Left renal cortex interstitium (tissue), 4 donors: ENCODE measurements at regions not wholly inside any gene's neighbourhood (a gene's known extent, or its start where the extent isn't known, plus 50 kb on each side); places are given as distances from the start of the nearest gene placed in this dataset.
"Not testable (repeated sequence)": the region's sequence is repeated elsewhere in the genome, so short reads cannot be mapped to it uniquely, and the experiment has no call there.

Experiments
- DNase-seq, 4 donors: peaks; one replicate each; pipeline ENCODE4 v3.0.0-alpha.2; 2013; ENCODE audit warnings: low read depth in 4 of 4, low spot score in 2 of 4, missing footprints in 1 of 4

DNA sequence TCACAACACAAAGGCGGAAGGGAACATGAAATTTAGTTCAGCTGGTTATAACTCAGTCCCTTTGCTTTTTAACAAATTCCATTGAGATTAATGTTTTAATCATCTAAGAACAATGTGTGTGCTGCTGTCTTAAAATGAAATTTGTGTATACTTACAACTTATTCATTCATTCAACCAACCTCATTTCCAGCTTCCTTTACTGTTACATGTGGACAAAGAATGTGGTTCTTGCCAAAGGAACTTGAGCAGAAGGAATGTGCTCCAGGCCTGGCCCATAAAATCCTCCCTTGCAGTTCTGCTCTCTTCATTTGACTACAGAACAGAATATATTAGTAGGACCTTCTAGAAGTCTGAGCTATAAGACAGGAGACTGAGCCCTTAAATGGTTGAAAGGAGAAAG lies 176.8 kb upstream of the GLRA2 start:
- no peak for DNase-seq

DNA sequence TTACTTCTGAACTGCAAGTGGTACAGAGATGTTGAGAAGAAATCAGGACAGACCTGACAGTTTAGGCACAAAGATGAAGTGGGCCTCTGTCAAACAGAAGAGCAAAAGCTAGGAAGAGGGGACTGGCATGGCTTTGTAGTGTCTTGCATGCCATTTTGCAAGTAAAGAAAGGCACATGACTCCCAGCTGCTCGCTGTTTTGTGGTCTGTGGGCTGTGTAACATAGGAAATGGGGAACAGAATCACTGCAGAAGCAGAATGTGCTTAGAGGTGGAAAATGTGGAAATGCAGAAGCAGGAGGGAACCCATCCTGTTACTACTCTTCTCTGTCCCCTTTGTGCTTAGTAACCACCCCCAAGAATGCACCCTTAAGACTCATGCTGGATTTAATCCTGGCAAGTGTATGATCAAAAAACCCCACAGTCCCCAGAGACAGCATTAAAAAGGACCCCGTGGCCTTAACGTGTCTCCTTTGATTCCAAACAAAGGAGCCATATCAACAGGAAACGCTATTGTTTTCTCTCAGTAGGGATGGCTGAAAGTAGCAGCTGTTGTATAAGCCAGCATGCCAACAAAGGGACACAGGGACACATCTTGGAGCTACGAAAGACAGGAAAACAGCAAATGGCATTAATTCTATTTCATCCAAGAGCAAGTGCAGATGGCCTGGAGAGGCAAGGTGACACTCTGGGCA lies 177.6 kb upstream of the GLRA2 start:
- DNase-seq = no peak

DNA sequence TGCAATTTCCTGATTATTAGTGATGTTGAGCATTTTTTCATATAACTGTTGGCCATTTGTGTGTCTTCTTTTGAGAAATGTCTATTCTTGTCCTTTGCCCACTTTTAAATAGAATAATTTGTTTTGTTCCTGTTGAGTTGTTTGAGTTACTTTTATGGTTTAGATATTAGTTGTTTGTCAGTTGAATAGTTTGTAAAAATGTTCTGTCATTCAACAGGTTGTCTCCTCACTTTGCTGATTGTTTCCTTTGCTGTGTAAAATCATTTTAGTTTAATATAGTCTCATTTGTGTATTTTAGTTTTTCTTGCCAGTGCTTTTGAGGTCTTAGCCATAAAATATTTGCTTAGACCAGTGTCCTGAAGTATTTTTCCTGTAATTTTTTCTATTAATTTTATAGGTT lies 181.8 kb upstream of the GLRA2 start:
- no peak for DNase-seq

DNA sequence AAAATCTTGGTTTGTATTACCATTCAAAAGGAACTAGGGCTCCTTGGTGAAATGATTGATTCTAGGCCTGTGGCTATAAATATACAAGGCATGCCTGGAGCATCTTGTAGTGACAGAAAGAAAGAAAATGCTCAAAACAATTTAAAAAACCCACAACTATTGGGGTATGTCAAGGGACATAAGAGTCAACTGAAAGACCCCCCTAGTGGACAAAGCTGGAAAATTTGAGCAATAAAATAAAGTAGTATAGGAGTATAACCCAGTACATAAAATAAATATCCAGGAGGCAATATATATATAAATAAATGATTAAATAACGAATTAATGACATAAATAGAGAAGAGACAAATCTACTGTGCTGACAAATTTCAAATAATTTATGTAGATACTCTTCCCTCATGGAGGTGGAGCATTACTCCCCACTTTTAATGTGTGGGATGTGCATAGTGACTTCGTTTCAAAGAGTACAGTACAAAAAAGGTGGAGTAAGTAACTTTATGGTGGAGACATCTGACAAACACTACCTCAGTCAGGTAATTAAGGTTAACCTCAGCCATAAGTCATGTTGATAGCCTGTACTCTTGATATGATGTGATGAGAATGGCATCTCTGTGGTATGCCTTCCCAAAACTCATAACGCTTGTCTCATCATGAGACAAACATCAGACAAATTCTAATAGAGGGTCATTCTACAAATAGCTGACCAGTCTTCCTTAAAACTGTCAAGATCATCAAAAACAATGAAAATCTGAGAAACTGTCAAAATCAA lies 185.0 kb upstream of the GLRA2 start:
- no peak for DNase-seq

DNA sequence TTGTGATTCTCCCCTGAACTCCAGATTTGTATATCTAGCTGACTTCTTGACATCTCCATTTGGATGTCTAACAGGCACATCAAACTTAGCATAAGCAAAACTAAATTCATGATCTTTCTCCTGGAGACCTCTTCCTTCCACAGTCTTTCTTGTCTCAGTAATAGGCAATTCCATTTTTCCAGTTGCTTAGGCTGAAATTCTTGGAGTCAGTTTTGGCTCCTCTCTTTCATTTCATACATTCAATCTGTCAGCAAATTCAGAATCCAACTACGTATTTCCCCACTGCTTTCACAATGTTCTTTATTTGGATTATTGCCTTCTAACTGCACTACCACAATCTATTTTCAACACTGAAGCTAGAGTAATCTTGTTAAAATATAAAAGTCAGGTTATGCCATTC lies 219.9 kb upstream of the GLRA2 start:
- DNase-seq = no peak

DNA sequence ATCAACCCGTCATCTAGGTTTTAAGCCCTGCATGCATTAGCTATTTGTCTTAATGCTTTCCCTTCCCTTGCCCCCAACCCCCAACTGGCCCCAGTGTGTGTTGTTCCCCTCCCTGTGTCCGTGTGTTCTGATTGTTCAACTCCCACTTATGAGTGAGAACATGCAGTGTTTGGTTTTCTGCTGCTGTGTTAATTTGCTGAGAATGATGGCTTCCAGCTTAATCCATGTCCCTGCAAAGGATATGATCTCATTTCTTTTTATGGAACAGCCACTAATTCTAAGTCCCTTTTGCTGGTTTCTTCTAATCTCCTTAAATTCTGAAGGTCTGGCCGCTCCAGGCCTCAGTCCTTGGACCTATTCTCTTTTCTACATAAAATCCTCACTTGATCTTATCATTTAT lies 220.4 kb upstream of the GLRA2 start:
- DNase-seq = not testable (repeated sequence)

DNA sequence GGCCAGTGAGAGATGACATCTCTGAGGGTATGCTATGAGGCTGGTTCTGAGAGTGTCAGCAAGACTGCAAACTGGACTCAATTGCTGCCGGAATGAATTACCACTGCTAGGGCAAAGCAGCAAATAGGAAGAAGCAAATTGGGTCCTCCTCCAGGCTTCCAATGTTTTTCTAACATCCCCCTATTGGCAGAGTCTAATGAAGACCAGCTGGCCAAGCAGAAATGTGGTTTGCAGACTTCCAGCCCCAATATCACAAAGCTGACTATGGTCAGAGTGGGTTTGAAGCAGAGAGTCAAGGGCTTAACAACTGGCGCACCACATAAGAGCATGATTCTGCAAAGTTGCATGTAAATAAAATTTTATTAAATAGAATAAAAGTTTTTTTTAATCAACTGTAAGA lies 225.4 kb upstream of the GLRA2 start:
- no peak for DNase-seq

DNA sequence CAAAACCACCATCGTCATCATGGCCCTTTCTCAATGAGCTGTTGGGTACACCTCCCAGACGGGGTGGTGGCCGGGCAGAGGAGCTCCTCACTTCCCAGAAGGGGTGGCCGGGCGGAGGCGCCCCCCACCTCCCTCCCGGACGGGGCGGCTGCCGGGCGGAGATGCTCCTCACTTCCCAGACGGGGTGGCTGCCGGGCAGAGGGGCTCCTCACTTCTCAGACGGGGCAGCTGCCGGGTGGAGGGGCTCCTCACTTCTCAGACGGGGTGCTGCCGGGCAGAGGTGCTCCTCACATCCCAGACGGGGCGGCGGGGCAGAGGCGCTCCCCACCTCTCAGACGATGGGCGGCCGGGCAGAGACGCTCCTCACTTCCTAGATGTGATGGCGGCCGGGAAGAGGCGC lies 226.8 kb upstream of the GLRA2 start:
- DNase-seq = not testable (repeated sequence)

DNA sequence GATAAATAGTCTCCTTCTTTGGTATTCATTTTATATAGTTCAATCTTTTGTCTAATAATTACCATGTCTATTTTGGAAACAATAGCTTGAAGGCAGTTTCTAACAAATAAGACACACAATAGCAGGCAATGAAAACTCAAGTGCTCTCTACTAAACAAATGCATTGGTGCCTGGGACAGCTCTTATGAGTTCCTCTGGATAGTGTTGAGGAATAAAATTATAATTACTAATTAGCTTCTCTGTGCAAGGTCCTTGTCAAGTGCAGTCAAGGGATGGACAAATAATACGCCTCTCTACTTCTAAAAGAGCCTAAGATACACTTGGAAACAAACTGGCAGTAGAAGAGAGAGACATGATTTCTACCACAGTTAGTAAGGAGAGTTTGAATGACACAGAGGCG lies 229.0 kb upstream of the GLRA2 start:
- DNase-seq = no peak

DNA sequence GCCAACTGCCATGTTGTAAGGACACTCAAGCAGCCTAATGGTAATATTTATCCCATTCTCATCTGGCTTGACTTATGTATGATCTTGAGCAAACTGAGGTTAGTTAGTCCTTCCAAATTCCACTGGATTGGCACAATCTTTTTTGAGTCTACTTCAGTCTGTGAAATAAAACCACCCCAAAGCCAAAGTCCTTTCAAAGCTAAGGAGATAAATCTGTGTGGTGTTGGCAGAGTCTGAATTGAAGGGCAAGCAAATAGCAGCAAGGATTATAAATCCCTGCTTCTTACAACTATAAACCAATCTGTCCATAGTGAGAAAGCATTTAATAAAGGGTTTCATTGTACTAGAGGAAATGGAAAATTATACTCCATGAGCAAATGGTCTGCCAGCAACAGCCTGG lies 233.9 kb upstream of the GLRA2 start:
- DNase-seq = no peak

DNA sequence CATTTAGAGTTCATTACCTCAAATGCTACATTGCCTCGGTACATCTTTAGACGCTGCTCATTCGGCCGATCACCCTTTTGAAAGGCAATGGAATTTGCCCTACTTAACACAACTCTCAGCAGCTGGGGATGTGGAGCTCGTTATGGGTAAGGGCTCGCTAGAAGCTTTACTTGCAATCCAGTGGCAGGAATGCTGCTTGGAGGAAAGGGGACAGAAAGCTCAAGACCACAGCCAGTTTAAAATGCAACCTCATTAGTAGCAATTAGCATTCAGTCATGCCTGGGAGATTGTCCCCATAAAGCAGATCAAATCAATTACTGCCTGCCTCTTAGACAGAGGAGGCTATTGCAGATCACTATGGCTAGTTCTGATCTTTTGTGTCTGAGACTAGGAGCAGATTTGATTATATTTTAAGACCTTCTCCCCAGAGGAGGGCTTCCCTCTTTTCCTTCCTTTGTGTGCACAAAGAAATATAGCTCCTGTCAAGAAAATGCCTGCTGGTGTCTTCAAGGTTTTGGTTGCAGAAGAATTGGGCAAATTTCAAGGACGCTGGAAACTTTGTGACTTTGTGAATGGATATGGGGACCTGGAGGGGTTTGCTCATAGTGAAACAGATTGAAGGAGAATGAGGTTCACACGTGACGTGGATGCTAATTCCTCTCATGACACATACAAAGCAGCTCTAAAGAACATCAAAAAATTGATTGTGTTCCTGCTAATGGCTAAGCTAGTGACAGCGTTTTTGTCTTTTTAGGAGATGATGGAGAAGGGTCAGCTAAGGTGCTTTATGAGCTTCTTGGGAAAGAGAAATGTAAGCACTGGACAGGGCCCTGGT lies 237.5 kb upstream of the GLRA2 start:
- DNase-seq = no peak

DNA sequence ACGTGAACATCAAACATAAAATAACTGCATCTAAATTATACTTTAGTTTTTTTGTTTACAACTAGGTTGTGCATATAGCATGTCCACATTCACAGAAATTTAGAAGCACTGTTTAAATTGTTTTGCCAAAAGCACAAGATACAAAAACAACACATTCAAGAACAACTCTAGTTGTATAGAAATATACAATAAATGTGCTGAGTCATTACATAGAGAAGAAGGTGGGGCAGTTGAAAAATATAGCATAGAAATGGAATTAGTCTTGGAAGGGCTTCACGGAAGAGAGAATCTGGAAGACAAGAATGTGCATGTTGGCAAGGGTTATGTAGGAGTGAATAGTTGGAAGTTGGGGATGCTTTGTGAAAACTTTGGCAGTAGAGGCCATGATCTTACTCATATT lies 239.0 kb upstream of the GLRA2 start:
- no peak for DNase-seq

DNA sequence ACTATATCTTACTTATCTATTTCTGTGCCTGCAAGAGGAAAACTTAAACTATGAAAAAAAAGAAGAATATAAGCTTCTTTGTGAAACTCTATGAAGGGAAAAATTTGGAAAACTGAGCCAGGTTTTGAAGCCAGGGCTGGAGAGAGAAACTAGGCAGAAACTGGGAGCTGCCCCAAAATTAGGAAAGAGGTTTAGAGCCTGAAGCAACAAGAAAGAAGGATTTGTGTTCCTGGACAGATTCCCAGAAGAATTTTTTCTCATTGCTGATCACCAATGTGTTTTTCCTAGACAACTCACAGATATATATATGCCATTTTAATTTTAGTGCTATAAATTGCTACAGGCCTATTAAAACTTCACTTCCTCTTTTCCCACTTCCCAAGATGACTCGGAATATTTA lies 245.0 kb upstream of the GEMIN8 start:
- no peak for DNase-seq

DNA sequence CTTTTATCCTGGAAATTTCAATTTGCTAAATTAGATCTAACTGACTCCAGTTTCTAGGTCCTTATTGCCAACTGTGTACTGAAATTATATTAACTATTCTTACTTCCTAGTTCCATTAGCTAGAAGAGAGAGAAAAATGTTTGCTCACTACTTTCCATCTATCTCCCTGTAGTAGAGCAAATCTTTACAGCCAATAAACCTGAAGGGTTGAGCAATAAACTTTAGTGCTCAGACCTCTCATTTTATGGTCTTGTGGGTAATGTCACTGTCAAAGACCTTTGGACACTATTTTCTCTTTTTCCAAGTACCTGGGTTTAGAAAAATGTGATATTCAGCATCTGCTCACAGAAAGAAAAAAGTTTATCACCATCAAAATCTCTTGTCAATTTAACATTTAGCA lies 237.5 kb upstream of the GEMIN8 start:
- DNase-seq = no peak

DNA sequence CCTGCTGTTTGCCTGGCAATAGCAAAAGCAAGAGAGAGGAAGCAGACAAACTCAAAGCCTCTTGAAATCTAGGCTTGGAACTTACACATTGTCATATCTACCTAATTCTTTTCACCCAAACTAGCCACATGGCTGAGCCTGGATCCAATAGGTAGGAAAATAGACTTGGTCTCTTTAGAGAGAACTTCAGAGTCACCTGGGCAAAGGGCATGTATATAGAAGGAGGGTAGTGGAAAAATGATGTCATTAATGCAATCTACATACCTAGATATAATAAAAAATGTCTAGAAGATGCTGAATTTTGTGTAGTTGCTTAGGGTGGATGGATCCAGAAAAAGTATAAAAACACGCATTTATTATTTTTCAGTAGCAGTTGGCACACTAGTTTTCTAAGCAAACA lies 237.0 kb upstream of the GEMIN8 start:
- DNase-seq = no peak

DNA sequence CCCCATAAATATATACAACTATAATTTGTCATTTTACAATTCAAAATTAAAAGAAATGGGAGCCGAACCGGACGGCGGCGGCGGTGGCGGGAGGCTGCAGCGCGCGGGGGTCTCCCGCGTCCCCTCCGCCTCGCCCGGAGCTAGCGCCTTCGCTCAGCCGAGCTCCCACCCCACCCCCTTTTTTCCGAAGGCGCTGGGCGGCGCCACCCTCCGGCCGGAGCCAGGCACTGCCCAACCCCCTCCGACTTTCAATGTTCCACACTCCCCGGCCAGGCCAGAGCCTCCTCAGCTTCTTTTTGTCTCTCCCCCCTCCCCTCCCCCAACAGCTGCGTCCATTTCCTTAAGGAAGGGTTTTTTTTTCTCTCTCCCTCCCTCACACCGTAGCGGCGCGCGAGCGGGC lies 214.1 kb upstream of the GEMIN8 start:
- no peak for DNase-seq

DNA sequence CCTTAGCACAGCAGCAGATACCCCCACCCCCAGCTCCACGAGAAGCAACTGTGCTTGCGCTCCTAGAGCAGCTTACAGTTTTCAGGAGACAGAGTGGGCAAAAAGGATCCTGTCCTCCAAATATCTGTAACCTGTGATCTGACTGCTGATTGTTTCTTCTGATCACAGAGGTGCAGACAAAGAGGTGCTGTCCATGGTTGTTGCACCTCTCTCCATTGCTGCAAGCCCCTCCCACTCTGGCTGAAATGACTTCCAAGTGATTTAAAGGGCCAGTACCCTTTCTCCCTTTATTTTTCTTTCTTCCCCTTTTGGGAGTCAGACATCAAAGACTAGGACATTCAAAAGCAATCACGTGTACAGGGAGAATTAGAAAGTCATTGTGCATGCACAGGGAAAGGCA lies 205.3 kb upstream of the GEMIN8 start:
- no peak for DNase-seq

DNA sequence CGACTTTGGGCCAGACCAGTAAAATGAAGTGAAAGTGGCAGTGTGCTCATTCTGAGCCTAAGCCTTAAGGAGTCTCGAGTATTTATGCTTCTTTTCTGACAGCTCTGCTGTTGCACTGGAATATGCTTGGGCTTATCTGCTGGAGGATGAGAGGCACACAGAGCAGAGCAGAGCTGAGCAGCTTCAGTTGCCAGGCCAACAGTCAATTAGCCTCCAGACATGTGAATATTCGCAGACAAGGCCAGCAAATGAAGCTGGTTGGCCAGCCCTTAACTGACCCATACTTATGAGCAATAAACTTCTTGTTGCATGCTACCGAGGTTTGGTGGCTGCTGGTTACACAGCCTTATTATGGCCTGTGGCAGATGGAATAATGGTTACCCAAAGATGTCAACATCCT lies 203.0 kb upstream of the GEMIN8 start:
- no peak for DNase-seq

DNA sequence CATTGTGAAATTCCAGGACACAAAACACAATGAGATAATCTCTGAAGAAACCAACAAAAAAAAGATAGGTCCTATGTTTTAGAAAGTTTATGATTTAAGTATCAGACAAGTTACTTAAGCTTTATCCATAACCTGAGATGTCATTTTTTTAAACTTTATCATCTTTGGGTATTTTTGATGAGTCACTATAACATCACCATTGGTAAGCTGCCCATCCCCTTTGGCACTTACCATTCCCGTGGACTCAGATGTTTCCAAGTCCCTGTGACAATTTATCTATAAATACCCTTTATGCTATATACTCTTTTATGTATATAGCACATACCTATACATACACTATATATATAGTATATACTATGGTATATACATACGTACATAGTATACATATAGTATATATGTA lies 198.9 kb upstream of the GEMIN8 start:
- no peak for DNase-seq

DNA sequence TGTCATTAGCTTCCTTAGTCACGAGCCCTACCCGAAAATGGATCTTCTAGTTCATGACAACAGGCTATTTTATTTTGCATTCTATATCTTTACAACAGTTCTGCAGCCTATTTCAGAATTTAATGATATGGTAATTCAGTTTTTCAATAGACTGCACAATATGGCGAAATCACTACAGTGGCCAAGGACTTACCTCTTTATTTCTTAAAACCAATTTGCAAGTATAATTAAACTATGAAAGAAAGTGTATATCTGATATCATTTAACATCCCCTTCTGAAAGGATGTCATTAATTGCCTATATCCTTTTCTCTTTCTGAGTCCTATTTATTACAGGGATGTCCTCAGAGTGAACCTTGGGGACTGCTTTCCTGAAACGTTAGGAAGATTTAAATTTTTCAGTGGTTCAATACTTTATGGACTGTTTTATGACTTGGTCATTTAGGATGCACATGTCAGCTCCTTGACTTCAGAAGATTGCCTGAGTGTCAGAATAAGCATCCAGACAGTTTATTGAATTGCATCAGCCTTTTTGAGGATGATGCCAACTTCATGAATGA lies 190.8 kb upstream of the GEMIN8 start:
- no peak for DNase-seq

DNA sequence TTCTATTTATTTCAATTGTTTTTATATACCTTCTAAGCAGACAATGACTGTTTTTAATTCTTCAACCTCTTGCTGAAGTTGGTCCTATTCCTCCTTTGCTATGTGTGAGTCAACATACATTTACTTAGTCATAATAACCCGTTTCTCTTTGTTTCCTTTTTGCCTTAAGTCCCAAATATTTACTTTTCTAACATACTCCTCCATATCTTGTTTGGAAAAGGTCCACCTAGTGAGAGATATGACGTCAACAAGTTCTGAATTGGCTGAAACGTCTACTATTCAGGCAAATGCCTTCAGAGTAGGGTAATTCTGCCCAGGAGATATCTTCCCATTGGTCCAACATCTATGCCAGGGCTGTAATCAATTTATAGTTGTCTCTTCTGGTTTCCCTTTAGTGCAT lies 179.3 kb upstream of the GEMIN8 start:
- DNase-seq = no peak
